Stimulated activated naive CD8-positive, alpha-beta T cell treated with anti-CD3 and anti-CD28 coated beads, Interleukin-15, Interleukin-2, amounts not matched to agents 100 U/mL and 50 U/mL, for 24 hours (primary cell): ENCODE measurements at regions not wholly inside any gene's neighbourhood (a gene's known extent, or its start where the extent isn't known, plus 50 kb on each side); places are given as distances from the start of the nearest gene placed in this dataset.
"Not testable (repeated sequence)": the region's sequence is repeated elsewhere in the genome, so short reads cannot be mapped to it uniquely, and the experiment has no call there.

Experiments used
- ATAC-seq: fragments of 150-1000 bp; cut with Tn5 transposase; one replicate; pipeline ENCODE4 v1.10.0; 2021
- DNase-seq: peaks from one replicate; pipeline ENCODE4 v3.0.0; 2021

- ATAC-seq (no peak), DNase-seq (no peak)
Observed at GRCh38 chr12:18794000-18794399, 56.1 kb downstream of the CAPZA3 start.

- ATAC-seq (no peak), DNase-seq (no peak)
Observed at GRCh38 chr12:18797604-18798003, 59.7 kb downstream of the CAPZA3 start.

- DNase-seq (no peak), ATAC-seq (no peak)
Observed at GRCh38 chr12:18798535-18799361, 60.8 kb downstream of the CAPZA3 start.

GRCh38 chr12:18799561-18799960 is 61.6 kb downstream of the CAPZA3 start:
- ATAC-seq (no peak), DNase-seq (no peak)

GRCh38 chr12:18805516-18806248 is 67.8 kb downstream of the CAPZA3 start:
- ATAC-seq (no peak), DNase-seq (no peak)

GRCh38 chr12:18807714-18808113 is 69.8 kb downstream of the CAPZA3 start:
- DNase-seq, result no peak
- no peak for ATAC-seq

- ATAC-seq, result no peak
- no peak for DNase-seq
Observed at GRCh38 chr12:18808221-18808620, 70.3 kb downstream of the CAPZA3 start.

- DNase-seq, result no peak
- no peak for ATAC-seq
Observed at GRCh38 chr12:18810537-18811253, 72.8 kb downstream of the CAPZA3 start.

- no peak for ATAC-seq
- DNase-seq, result no peak
Observed at GRCh38 chr12:18811273-18811672, 73.4 kb downstream of the CAPZA3 start.

GRCh38 chr12:18813753-18814152 is 75.8 kb downstream of the CAPZA3 start:
- no peak for ATAC-seq
- no peak for DNase-seq

GRCh38 chr12:18818579-18819268 is 80.8 kb downstream of the CAPZA3 start:
- DNase-seq (no peak), ATAC-seq (no peak)

- ATAC-seq, result no peak
- no peak for DNase-seq
Observed at GRCh38 chr12:18819484-18819883, 81.6 kb downstream of the CAPZA3 start.

- no peak for DNase-seq
- no peak for ATAC-seq
Observed at GRCh38 chr12:18823461-18823860, 85.5 kb downstream of the CAPZA3 start.

GRCh38 chr12:18824287-18824686 is 86.4 kb downstream of the CAPZA3 start:
- ATAC-seq (no peak), DNase-seq (no peak)

- no peak for DNase-seq
- no peak for ATAC-seq
Observed at GRCh38 chr12:18825138-18825537, 87.2 kb downstream of the CAPZA3 start.

GRCh38 chr12:18827913-18828312 is 90.0 kb downstream of the CAPZA3 start:
- DNase-seq (no peak), ATAC-seq (no peak)

- no peak for DNase-seq
- no peak for ATAC-seq
Observed at GRCh38 chr12:18828483-18828882, 90.6 kb downstream of the CAPZA3 start.

- DNase-seq (no peak), ATAC-seq (no peak)
Observed at GRCh38 chr12:18828987-18829386, 91.1 kb downstream of the CAPZA3 start.

GRCh38 chr12:18832932-18833331 is 95.0 kb downstream of the CAPZA3 start:
- DNase-seq, ATAC-seq: not testable (repeated sequence)

GRCh38 chr12:18837025-18837424 is 99.1 kb downstream of the CAPZA3 start:
- DNase-seq (no peak), ATAC-seq (no peak)

GRCh38 chr12:18837505-18837904 is 99.6 kb downstream of the CAPZA3 start:
- no peak for ATAC-seq
- no peak for DNase-seq

GRCh38 chr12:18840997-18841396 is 103.1 kb downstream of the CAPZA3 start:
- not testable (repeated sequence) for ATAC-seq, DNase-seq
